GM12873 (cell line): ENCODE measurements at regions not wholly inside any gene's neighbourhood (a gene's known extent, or its start where the extent isn't known, plus 50 kb on each side); places are given as distances from the start of the nearest gene placed in this dataset.

Source experiments
- CTCF ChIP-seq: IDR thresholded peaks from 2 replicates; pipeline ENCODE4 v1.5.1; 2012; ENCODE audit warnings: low read depth, mild to moderate bottlenecking, moderate library complexity, low read length, control low read depth; ENCODE audit not compliant: insufficient read depth; ENCODE audit errors: missing control alignments

- no peak for TF ChIP-seq CTCF
These were observed 232.5 kb downstream of the PCDH7 start for GRCh38 chr4:30952526-30953219.

DNA sequence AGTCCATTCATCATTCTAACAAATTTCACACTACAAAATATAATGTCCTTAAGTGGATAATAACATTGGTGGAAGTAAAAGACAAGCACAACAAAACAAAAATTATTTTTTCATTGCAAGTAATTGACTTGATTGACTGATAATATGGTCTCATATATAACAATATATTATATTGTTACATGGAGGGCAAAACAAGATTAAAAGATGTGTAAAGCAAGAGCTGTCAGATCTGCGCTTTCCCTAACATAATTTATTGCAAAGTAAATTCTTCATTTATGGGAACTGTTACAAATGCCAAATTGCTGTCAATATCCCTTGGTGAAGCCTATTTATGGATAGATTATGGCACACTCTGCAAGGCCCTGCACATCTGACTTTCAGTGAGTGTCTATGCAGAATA lies 233.6 kb downstream of the PCDH7 start:
- no peak for TF ChIP-seq CTCF

GRCh38 chr4:30956916-30957315 lies 236.7 kb downstream of the PCDH7 start:
- no peak for TF ChIP-seq CTCF

GRCh38 chr4:30957706-30958105 lies 237.5 kb downstream of the PCDH7 start:
- TF ChIP-seq CTCF, result no peak

DNA sequence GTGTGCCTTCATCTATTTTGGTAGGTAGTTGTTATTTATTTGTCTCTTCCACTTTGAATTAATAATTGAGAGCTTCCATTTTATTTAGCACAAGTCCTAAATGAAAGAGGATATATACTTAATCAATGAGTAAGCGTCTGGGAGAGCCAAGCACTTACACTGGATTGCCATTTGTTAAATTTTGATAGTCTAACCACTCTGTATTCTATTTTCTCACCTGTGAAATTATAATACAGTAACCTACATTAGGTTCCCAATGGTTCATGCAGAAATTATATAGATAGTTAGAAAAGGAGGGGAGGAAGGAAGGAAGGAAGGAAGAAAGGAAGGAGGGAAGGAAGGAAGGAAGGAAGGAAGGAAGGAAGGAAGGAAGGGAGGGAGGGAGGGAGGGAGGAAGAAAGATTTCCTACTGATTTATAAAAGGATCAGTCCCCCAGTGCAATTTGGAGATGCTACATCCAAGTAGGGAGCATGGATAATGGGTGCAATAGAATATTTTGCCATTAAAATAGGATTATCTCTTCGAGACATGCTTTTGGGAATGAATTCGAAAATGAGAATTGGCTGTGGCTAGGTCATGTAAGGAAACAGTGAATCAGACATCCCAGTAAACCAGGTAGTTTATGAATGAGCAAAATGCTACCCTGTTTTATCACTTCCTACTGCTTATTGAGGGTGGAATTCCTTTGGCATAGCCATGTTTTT lies 239.8 kb downstream of the PCDH7 start:
- TF ChIP-seq CTCF, result no peak

DNA sequence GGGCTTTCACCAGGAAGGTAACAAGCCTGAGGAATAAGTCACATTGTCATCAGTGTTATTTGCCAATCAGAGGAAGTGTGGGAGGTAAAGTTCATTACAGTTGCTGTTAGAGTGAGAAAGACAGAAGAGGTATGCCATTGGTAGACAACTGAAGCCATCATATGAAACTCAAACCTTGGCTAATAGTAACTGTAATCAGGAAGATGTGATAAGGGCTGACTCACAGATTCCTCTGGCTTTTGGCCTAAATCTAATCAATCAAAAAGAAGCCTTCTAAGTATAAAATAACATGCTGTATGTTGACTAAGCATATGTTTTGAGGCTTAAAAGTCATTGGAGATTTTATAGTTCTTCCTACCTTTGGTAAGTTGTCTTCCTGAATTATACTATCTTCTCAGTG lies 242.8 kb downstream of the PCDH7 start:
- TF ChIP-seq CTCF, result no peak

DNA sequence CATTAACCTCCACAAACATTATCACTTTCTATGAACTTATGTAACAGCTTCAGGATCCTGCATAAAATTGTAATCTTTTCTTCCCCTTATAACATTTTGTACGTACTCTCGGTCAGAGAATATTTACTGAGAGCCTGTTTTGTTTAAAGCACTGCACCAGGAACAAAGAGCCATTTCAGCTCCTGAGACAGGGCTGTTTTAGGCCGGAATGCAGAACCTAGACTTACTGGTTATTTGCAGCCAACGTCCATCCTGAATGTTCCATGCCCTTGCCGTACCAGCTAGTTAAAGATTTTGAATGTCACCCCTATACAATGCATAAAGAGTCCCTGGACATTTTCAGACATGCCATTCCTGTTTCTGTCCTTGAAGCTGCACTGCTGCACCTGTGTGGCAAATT lies 248.8 kb downstream of the PCDH7 start:
- no peak for TF ChIP-seq CTCF
